Activated CD4-positive, alpha-beta T cell treated with anti-CD3 and anti-CD28 coated beads, Interleukin-2, amount 50 U/mL, for 4 hours (primary cell): ENCODE measurements at regions not wholly inside any gene's neighbourhood (a gene's known extent, or its start where the extent isn't known, plus 50 kb on each side); places are given as distances from the start of the nearest gene placed in this dataset.

Experiments
- DNase-seq, 2 experiments: peaks; one replicate each; pipeline ENCODE4 v3.0.0-alpha.2; 2020

DNA sequence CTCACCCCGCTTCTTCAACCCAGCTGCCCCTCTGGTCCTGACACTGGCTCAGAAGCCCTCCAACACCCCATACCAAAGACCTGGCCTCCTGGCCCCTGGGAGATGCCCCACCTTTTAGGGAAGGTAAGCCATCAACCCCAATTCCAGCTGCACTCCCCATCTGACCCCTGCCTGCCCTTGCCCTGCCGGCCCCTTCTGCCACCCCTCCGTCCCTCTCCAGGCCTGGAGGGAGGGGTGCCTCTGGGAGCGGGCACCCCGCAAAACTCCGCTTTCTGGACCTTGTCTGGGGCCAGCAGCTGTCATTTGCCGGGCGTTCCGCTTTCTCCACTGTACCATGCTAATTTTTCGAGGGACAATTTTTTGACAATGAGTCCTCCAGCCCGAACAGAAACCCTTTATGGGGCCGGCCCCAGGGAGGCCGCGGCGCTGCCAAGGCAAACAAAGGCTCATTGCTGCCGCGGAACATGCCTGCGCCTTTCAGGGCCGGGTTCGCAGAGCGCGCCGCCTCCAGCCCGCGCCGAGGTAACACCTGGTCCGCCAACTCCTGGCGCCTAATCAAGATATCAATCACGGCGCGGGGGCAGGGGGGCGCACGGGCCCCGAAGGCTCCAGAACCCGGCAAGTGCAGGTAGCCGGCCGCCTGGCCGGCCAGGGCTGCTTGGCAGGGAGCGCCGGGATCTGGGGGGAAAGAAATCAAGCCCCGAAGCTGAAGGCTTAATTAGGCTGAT, 96.0 kb downstream of the INHBB start:
- no peak for DNase-seq

GRCh38 chr2:120442541-120442922, 96.6 kb downstream of the INHBB start:
- no peak for DNase-seq

DNA sequence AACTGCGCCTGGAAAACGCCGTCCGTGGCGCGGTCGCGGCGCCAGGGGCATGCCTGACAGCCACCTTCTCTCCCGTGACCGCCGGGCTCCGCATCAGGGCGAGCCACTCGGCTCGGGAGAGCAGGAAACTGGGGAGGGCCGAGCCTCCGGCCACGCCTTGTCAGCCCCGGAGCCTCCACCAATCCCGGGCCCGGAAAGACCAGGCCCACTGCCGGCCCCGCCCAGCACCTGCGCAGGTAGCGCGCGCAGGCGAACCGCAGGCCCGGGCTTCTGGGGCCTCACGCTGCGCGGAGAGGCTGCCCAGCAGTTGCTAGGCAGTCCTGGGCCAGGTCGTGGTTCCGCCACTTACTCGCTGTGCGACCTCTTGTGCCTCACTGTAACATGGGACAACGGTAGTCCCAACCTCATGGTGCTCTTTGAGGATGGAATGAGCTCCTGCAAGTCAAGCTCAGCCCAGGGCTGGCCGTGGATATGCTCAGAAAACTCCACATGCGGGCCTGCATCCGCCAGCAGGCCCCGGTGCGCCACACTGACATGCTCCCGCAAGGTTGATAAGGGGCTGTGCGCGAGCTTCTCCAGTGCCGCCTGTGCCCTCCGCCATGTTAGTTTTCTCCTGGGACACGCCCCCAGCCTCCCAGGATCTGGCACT, 97.1 kb downstream of the INHBB start:
- no peak for DNase-seq

GRCh38 chr2:120443946-120444345, 98.0 kb downstream of the INHBB start:
- DNase-seq = no peak

GRCh38 chr2:120444691-120445240, 98.8 kb downstream of the INHBB start:
- DNase-seq = no peak

DNA sequence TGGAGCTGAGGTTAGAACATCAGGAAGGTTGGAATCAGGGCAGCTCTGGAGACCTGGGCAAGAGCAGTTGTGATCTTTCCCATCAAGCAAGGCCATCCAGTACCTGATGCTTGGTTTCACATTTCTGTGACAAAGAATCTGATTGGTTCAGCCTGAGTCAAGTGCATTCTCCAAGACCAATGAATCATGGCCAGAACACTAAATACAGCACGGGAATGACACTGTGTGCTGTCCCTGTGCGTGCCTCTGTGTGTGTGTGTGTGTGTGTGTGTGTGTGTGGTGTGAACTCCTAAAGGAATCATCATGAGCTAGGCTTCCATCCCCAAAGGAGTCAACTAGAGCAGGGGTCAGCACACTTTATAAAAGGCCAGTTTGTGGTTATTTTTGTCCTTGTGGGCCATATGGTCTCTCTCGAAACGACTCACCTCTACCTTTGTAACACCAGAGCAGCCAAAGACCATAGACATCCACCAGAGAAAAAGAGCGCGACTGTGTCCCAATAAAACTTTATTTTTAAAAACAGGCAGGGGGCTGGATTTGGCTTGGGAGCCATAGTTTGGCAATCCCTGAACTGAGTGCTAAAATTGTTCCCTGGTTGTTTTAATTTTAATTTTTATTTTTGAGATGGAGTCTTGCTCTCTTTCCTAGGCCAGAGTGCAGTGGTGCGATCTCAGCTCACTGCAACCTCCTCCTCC, 99.7 kb downstream of the INHBB start:
- DNase-seq = no peak

DNA sequence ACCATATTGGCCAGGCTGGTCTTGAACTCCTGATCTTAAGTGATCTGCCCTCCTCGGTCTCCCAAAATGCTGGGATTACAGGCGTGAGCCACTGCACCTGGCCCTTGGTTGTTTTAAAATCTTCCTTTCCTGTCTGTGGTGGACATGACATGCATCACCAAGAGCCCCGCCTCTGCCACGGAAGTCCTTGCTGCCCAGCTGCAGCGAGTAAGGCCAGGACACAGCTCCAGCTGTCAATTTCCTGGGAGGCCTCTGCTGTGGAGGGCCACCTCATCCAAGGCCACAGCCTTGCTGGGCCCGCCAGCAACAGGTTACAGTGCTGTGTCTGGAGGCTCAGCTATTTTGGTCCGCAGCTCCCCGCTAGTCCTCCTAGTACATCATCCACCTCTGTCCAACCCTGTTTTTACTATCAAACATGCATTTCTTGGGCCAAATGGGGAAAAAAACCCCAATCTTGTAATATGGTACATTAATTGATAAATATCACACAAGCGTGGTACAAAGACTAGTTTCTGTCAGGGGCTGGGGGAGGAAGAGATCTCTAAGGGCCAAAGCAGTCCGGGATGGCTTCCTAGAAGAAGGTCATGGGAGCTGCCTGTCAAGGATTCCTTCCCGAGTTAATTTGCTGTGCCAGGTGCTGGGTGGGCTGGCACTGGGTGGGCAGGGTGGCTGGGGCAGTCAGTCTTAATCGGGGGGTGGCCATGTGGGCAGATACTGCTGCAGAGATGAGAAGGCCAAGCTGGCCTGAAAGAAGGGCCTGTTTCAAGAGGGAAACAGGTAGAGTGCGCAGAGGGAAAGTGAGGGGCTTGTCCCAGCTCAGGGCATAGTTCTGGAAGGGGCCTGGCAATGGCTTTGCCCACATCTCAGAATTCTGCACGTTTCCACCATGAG, 100.5 kb downstream of the INHBB start:
- DNase-seq = no peak

DNA sequence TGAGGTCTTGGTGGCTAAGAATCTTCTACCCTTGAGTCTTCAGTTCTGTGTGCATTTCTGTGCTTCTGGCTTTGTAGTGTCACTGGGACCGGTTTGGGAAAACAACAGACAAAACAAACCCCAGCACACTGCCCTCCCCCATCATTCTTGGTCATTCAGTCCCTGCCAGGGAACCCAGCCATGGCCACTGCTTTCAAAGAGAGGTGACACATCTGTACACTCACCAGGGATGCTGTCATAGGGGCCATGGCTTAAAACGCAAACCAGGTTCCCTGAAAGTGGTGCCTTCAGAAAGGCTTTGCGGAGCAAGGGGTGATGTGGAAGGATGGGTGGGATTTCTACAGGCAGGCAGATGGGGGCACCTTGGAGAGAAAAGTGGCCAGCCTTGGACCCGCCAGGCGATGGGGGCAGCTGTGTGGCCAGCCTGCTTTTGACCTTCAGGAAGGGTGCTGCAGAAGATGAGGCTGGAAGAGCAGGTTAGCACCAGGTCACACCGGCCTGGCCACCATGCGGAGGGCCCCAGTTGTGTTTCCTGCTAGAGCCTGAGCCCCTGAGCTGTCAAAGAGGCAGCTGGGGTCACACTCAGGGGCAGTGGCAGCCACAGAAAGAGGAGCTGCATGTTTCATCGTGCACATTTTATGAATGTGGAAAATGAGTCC, 101.3 kb downstream of the INHBB start:
- DNase-seq = no peak

GRCh38 chr2:120448436-120448835, 102.5 kb downstream of the INHBB start:
- DNase-seq = no peak

GRCh38 chr2:120448961-120449810, 103.2 kb downstream of the INHBB start:
- DNase-seq = no peak

DNA sequence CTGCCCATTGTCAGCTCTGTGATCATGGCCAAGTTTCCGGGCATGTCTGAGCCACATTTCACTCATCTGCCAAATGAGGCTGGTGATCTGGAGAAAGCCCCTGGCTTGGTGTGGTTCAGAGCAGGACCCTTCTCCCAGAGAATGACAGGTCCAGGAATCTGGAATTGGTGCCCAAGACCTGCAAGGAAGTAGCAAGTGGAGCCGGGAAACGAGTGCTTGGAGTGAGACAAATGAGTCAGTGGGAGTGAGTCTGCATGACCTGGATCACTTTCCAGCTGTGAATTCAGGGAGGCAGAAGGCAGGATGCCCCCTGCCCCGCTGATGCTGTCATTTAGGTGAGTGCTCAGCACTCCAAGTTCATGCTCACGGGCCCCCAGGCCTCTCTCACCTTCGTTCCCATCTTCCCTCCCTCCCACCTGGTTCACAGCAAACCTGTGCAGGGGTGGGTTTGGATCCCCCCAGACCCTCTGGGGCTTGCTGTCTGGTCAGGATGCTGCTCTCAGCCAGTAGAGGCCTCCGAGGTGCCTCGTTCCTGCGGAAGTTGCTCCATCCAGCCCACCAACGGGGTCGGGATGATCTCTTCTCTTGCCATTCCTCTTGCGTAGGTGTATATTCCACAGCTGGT, 104.4 kb downstream of the INHBB start:
- no peak for DNase-seq

DNA sequence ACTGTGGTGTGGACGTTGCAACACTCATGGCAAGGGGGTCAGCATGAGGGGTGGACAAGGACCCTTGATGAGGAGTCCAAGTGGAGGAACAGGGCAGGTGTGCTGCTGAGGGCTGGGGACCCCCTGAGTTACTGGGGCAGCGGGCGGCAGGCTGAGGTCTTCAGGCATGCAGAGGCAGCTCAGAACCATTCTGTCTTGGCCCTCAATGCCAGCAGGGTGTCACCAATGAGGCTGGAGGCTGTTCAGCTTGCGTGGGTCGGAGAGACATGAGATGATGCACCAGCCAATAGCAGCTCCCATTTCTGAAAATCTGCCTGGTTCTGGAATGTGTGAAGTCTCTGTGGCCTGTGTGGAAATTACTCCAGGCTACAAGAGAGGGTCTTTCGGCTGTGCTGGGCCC, 105.4 kb downstream of the INHBB start:
- no peak for DNase-seq

GRCh38 chr2:120452131-120452530, 106.2 kb downstream of the INHBB start:
- DNase-seq = no peak

GRCh38 chr2:120452945-120453634, 107.2 kb downstream of the INHBB start:
- DNase-seq = no peak

- no peak for DNase-seq
Observed at GRCh38 chr2:120453635-120453998, 107.7 kb downstream of the INHBB start.

DNA sequence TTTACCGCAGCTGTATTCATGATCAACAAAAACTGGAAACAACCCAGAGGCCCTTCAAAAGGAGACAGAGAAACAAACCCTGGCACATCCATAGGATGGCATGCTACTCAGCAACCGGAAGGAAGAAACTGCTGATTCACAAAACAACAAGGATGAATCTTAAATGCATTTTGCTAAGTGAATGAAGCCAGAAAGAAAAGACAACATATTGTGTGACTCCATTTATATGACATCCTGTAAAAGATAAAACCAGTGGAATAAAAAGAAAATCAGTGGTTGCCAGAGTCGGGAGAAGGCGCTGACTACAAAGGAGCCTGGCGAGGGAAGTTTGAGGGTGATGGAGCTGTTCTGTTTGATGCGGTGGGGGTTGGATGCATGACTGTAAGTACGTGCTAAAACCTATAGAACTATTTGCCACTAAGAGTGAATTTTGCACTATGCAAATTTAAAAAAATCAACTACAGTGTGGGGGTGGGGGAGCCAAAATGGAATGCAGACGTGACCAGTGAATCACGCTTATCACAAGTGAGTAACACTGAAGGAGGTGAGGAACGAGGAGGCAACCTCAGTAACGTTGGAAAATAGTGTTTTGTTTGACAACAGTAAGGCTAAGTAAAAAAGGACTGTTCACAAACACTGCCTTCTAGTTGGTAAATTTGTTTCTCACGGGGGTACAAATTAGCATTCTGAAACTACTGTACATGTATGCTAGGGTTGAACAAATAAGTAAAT, 108.9 kb downstream of the INHBB start:
- no peak for DNase-seq

- no peak for DNase-seq
Observed at GRCh38 chr2:120455390-120455789, 109.5 kb downstream of the INHBB start.

DNA sequence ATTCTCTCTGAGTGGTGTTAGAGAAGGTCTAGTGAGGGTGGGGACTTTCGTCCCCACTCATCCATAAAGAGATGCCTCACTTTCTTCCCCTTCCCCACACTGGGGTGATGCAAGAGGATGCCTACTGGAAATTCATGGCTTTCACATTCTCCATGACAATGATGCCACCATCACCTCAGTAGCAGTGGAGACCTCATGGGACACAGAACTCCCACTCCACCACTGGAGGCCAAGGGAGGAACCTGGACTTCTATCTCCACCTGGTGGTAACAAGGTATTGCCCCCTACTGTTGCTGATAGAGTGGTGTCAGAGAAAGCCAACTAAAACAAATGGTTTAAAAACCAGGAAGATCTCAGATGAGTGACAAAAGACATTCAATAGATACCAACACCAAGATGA, 110.9 kb downstream of the INHBB start:
- no peak for DNase-seq

DNA sequence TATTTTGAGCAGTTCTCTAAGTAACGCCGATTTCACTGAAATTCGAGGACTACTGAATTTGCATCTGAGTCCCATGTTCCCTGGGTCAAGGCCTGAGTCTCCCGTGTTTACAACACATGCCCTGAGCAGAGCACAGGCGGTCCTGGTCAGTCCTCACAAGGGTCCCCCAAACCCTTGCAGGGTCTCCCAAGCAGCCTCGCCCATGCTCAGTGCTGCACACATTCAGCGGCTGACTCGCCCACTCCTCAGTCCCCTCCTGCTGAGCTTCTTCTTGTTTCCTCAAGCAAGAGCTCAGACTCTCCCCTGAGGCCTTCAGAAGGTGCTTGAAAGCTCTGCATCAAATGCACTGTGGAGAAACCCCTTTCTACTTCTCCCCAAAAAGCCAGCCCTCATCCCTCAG, 114.6 kb downstream of the INHBB start:
- no peak for DNase-seq

DNA sequence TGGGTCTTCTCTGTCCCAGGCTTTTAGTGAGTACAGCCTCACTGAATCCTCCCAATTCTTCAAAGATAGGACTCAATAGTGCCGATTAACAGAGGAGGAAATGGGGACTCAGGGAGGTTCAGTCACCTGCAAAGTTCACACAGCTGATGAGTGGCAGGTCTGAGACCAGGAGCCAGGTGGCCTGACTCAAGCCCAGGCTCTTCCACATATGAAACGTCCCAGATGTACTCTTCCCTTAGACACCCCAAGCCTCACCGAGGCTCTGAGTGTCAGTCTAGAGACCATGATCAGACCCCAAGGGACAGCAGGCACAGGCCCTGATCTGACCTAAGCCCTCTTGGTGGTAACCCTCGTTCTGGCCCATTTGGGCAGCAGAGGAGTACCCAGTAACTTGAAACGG, 115.2 kb downstream of the INHBB start:
- no peak for DNase-seq
